22Rv1 (cell line): ENCODE measurements at regions not wholly inside any gene's neighbourhood (a gene's known extent, or its start where the extent isn't known, plus 50 kb on each side); places are given as distances from the start of the nearest gene placed in this dataset.
A peak's percentile ranks its signal among the peaks of the same experiment; 100 is the strongest.

Experiments
- H3K27ac ChIP-seq: fragments of 450-650 bp; 2 replicates; pipeline ENCODE4 v1.5.1; 2017
- ZFX ChIP-seq: fragments of 450-650 bp; IDR thresholded peaks from 2 replicates; pipeline ENCODE4 v1.6.1; 2017; ENCODE audit warnings: antibody characterized with exemption, borderline replicate concordance
- TF ChIP-seq, protein P1 (sequence below): fragments of 450-650 bp; IDR thresholded peaks from 2 replicates; pipeline ENCODE4 v1.5.1; 2017; ENCODE audit warnings: mild to moderate bottlenecking

DNA sequence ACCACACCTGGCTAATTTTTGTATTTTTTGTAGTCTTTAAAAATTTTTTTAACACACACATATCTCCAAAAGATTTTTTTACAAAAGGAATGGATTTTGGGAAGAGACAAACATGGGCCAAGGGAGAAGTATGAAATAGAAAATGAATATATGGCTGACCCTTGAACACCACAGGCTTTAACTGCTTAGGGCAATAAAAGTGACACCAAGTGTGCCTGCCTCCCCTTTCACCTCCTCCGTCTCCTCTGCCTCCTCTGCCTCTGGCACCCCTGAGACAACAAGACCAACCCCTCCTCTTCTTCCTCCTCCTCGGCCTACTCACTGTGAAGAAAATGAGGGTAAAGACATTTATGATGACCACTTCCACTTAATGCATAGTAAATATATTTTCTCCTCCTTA is 483.9 kb downstream of the KDM4C start:
- no peak overlapping the region for H3K27ac ChIP-seq
- no peak for TF ChIP-seq ZFX
- TF ChIP-seq, protein P1, sequence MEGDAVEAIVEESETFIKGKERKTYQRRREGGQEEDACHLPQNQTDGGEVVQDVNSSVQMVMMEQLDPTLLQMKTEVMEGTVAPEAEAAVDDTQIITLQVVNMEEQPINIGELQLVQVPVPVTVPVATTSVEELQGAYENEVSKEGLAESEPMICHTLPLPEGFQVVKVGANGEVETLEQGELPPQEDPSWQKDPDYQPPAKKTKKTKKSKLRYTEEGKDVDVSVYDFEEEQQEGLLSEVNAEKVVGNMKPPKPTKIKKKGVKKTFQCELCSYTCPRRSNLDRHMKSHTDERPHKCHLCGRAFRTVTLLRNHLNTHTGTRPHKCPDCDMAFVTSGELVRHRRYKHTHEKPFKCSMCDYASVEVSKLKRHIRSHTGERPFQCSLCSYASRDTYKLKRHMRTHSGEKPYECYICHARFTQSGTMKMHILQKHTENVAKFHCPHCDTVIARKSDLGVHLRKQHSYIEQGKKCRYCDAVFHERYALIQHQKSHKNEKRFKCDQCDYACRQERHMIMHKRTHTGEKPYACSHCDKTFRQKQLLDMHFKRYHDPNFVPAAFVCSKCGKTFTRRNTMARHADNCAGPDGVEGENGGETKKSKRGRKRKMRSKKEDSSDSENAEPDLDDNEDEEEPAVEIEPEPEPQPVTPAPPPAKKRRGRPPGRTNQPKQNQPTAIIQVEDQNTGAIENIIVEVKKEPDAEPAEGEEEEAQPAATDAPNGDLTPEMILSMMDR: no peak

DNA sequence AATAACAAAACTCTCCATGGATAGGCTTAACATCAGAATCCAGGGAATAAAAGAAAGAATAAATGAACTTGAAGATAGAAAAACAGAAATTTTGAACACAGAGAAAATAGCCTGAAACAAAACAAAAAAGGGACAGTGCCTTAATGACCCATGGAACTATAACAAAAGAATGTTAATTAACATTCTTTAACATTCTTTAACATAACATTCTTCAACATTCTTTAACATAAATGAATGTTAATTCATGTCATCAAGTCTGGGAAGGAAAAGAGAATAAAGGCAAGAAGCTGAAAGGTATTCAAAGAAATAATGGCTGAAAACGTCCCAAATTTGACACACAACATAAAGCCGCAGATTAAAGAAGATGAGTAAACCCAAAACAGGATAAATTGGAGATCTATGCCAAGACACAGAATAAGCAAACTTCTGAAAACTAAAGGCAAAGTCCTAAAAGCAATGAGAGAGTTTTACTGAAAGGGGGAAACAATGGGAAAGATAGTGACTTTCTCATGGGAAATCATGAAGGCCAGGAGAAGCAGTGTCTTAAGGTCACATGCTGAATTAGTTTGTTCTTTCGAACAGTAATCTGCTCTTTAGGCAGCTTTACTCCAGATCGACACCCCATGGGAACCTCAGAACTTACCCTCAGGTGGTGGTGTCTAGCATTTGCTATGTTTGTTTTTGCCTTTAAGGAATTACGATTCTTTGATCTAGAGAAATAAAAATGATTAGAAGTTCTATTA is 483.0 kb downstream of the KDM4C start:
- H3K27ac ChIP-seq: no peak overlapping the region

DNA sequence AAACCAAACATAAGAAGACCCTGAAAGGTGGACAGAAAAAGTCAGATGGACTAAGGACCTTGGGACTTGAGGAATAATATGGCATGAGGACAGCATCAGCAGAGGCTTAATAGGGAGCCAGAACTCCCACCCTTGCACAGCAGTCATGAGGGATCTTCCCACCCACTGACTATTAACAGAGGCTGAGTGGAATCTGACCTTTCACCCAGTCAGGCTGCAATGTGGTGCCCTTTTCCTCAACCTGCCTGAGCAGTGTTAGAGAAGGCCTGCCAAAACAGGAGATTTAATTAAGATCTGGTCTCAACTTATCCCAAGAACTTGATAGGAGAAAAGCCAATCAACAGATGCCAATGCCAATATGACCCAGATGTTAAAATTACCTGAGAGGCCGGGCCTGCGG is 481.9 kb downstream of the KDM4C start:
- TF ChIP-seq, protein P1: no peak
- TF ChIP-seq ZFX: no peak
- no peak overlapping the region for H3K27ac ChIP-seq

More for the DNA sequence above, 483.0 kb downstream of the KDM4C start:
- TF ChIP-seq, protein P1: no peak
- TF ChIP-seq ZFX: no peak

DNA sequence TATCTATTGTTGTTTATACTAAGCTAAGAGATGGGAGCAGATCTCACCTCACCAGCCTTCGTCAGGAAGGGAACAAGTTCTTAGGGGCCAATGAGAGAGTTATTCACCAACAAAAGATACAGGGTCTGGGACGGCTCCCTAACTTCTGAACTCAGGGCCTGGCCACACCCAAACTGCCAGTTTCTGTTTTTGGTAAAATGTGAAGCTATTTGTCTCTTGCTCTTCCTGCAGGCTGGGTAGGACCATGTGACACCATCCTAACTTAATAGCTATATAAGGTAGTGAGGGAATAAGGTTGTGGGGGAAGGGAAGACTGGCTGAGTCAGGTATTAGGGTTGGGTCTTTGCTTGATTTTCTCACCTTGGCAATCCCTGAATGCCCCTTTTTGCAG is 480.5 kb downstream of the KDM4C start:
- no peak overlapping the region for H3K27ac ChIP-seq
- TF ChIP-seq, protein P1: no peak
- TF ChIP-seq ZFX: no peak

DNA sequence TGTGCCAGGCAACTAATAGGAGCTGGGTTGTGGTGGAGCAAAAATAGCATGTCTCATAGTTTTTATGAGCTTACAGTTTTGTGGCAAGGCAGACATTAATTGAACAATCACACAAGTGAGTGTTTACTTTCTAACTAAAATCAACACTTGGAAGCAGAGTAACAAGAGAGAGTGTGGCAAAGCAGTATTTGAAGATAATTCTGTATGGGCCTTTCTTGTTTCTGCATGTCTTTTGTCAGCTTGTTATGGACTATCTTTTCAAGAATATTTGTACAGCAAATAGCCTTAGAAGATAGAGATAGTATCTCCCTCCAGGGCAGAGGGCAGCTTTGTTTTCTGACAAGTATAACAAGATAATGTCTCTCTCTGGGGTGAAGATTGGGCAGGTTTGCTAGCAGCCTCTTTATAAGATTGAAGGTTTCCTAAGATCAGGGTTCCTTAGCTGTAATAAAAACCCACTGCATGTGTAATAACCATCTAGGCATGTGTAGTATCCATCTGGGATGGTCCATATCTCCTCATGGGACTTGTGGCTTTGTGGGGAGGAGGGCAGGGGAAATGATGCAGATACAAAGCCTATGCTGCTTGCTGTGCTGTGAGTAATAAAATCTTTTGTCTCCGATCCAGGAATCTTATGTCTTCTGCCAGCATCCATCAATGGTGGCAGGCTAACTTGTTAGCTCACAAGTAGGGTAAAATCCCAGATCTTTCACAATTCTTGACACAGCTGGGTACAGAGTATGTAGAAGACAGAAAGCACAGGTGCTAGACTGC is 479.9 kb downstream of the KDM4C start:
- no peak overlapping the region for H3K27ac ChIP-seq
- TF ChIP-seq, protein P1: no peak
- no peak for TF ChIP-seq ZFX

DNA sequence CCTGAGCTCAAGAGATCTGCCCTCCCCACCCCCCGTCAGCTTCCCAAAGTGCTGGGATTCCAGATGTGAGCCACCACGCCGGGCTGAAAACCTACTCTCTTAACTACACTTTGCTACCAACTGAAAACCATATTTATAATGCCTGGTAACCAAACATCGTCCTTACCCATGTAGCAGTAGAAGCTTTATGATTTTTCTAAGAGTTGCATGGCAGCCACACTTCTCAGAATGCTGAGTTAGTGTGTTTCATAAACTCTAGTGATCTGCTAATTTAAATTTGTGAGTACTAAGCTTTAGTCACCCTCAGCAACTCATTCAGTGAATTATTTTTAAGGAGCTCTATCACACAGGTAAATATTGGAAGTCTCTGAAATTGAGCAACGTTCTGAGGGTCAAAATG is 478.4 kb downstream of the KDM4C start:
- no peak for TF ChIP-seq ZFX
- TF ChIP-seq, protein P1: no peak
- no peak overlapping the region for H3K27ac ChIP-seq

DNA sequence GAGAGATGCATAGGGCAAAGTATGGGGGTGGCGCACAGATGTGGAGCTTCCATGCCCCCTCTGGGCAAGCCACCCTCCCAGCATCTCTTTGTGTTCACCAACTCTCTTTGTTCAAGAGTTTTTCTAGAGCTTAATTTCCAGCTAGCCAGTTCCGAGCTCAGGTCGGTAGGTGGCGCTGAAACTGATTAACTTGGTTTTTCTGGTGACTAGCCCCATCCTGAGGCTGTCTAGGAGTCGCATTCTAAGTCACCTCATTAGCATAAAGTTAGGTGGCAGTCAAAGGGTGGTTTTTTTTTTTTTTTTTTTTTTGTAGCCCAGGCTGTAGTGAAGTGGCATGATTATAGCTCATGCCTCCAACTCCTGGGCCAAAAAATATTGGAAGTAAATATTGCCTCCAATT is 476.4 kb downstream of the KDM4C start:
- no peak for TF ChIP-seq ZFX
- TF ChIP-seq, protein P1: peak; percentile 70
- H3K27ac ChIP-seq: no peak overlapping the region
